Neural progenitor cell (in vitro differentiated cells): ENCODE measurements at regions not wholly inside any gene's neighbourhood (a gene's known extent, or its start where the extent isn't known, plus 50 kb on each side); places are given as distances from the start of the nearest gene placed in this dataset.

ENCODE experiments used
- DNase-seq: peaks from one replicate; pipeline ENCODE4 v3.0.0-alpha.2; 2016; ENCODE audit warnings: low spot score
- H2AFZ ChIP-seq: fragments of 200-600 bp; sonication (generic); replicated peaks from 2 replicates; pipeline ENCODE4 v1.6.1; 2016; ENCODE audit warnings: antibody characterized with exemption
- H3F3A ChIP-seq: fragments of 200-600 bp; sonication (generic); 2 replicates; pipeline ENCODE4 v1.6.1; 2016; ENCODE audit warnings: antibody characterized with exemption, low read depth
- H3K27ac ChIP-seq: fragments of 200-600 bp; sonication (generic); 2 replicates; pipeline ENCODE4 v1.5.1; 2016; ENCODE audit warnings: mild to moderate bottlenecking
- H3K27me3 ChIP-seq: fragments of 200-600 bp; sonication (generic); 2 replicates; pipeline ENCODE4 v1.6.1; 2016; ENCODE audit warnings: mild to moderate bottlenecking, moderate library complexity
- H3K36me3 ChIP-seq: fragments of 200-600 bp; sonication (generic); 2 replicates; pipeline ENCODE4 v1.5.1; 2016
- H3K4me1 ChIP-seq: fragments of 200-600 bp; sonication (generic); 2 replicates; pipeline ENCODE4 v1.6.1; 2016; ENCODE audit warnings: mixed run types
- H3K4me2 ChIP-seq: fragments of 200-600 bp; sonication (generic); 2 replicates; pipeline ENCODE4 v1.6.1; 2016
- H3K4me3 ChIP-seq: fragments of 200-600 bp; sonication (generic); 2 replicates; pipeline ENCODE4 v1.5.1; 2016
- H3K79me2 ChIP-seq: fragments of 200-600 bp; sonication (generic); 2 replicates; pipeline ENCODE4 v1.6.1; 2016; ENCODE audit warnings: low read depth
- H3K9ac ChIP-seq: fragments of 200-600 bp; sonication (generic); 2 replicates; pipeline ENCODE4 v1.6.1; 2016
- H3K9me3 ChIP-seq: fragments of 200-600 bp; sonication (generic); 2 replicates; pipeline ENCODE4 v1.5.1; 2016; ENCODE audit warnings: low read depth
- H4K20me1 ChIP-seq: fragments of 200-600 bp; sonication (generic); 2 replicates; pipeline ENCODE4 v1.6.1; 2016; ENCODE audit warnings: low read depth
- H3K27ac Mint-ChIP-seq: 3 replicates; pipeline ENCODE4 v1.8.0; 2021; ENCODE audit warnings: mixed read lengths
- H3K27me3 Mint-ChIP-seq: 2 replicates; pipeline ENCODE4 v1.8.0; 2022; ENCODE audit warnings: low read depth, mild to moderate bottlenecking, inconsistent platforms, moderate library complexity, mixed read lengths; ENCODE audit not compliant: insufficient read depth
- H3K36me3 Mint-ChIP-seq: 3 replicates; pipeline ENCODE4 v1.8.0; 2021; ENCODE audit warnings: mixed read lengths
- H3K4me1 Mint-ChIP-seq: 3 replicates; pipeline ENCODE4 v1.8.0; 2021; ENCODE audit warnings: mixed read lengths
- H3K4me3 Mint-ChIP-seq: 3 replicates; pipeline ENCODE4 v1.8.0; 2021; ENCODE audit warnings: mild to moderate bottlenecking, moderate library complexity, mixed read lengths
- H3K9me3 Mint-ChIP-seq: 3 replicates; pipeline ENCODE4 v1.8.0; 2020; ENCODE audit warnings: mixed read lengths
- EZH2 ChIP-seq: fragments of 200-600 bp; sonication (generic); IDR thresholded peaks from 2 replicates; pipeline ENCODE4 v1.6.1; 2017; ENCODE audit warnings: antibody characterized with exemption, mild to moderate bottlenecking, moderate library complexity
- EZH2phosphoT487 ChIP-seq: fragments of 200-600 bp; sonication (generic); IDR thresholded peaks from 2 replicates; pipeline ENCODE4 v1.6.1; 2017; ENCODE audit warnings: antibody characterized with exemption
- TF ChIP-seq, protein P1 (sequence below): fragments of 200-600 bp; sonication (generic); IDR thresholded peaks from 2 replicates; pipeline ENCODE4 v1.5.1; 2017; ENCODE audit warnings: antibody characterized with exemption, mild to moderate bottlenecking

DNA sequence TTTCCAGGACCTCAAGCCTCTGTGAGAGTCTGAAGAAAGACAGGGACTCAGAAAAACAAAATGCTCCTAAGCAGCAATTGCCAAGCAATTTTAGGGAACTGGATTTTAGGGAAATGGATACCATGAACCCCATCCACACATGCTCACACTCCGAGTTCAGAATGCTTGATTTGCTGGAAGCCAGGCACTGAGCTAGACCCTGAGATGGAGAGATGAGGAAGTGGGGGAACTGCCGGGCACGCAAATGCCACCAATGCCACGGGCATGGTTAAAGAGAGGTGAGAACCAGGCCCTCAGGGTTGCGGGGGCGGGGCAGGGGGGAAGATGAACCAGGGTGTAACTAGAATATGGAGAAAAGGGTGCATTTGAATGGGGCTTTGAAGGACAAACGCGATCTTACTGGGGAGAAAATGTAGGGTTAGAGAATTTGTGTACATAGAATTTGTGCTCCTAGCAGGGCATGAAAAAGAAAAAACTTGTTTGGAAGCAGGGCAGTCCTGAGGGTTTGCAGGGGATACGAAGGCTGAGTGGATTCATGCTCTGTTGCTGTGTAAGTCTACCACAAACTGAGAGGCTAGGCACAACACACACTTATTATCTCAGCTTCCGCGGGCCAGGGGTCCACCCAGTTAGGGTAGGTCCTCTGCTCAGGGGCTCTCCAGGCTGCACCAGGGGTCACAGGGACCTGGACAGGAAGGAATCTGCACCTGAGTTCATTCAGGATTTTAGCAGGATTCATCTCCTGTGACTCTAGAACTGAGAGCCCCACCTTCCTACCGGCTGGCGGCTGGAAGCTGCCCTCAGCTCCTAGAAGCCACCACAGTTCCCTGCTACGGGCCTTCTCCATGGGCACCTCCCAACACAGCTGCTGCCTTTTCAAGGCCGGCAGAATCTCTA is 108.0 kb downstream of the SNX5 start:
- no peaks in the 10 kb centered on the region for H3K36me3 ChIP-seq
- H3K4me1 ChIP-seq, result no peaks in the 10 kb centered on the region
- peaks cover 8% of the 10 kb centered on the region for H3K27me3 Mint-ChIP-seq
- peak overlapping the region; percentile 26 for H3K4me3 Mint-ChIP-seq
- no peaks in the 10 kb centered on the region for H3K36me3 Mint-ChIP-seq
- no peaks in the 10 kb centered on the region for H3K79me2 ChIP-seq
- no peak for DNase-seq
- H2AFZ ChIP-seq, result peak overlapping the region; percentile 68
- H3F3A ChIP-seq, result no peaks in the 10 kb centered on the region
- TF ChIP-seq EZH2 (no peak), EZH2phosphoT487 (no peak)
- TF ChIP-seq, protein P1, sequence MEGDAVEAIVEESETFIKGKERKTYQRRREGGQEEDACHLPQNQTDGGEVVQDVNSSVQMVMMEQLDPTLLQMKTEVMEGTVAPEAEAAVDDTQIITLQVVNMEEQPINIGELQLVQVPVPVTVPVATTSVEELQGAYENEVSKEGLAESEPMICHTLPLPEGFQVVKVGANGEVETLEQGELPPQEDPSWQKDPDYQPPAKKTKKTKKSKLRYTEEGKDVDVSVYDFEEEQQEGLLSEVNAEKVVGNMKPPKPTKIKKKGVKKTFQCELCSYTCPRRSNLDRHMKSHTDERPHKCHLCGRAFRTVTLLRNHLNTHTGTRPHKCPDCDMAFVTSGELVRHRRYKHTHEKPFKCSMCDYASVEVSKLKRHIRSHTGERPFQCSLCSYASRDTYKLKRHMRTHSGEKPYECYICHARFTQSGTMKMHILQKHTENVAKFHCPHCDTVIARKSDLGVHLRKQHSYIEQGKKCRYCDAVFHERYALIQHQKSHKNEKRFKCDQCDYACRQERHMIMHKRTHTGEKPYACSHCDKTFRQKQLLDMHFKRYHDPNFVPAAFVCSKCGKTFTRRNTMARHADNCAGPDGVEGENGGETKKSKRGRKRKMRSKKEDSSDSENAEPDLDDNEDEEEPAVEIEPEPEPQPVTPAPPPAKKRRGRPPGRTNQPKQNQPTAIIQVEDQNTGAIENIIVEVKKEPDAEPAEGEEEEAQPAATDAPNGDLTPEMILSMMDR, result no peak
- H3K4me3 ChIP-seq, result no peak overlapping the region
- no peak overlapping the region for H3K4me2 ChIP-seq
- peaks cover 2% of the 10 kb centered on the region for H3K9me3 Mint-ChIP-seq
- no peak overlapping the region for H3K9ac ChIP-seq
- no peaks in the 10 kb centered on the region for H3K27me3 ChIP-seq
- no peak overlapping the region for H3K27ac ChIP-seq
- no peak overlapping the region for H3K27ac Mint-ChIP-seq
- H4K20me1 ChIP-seq, result no peaks in the 10 kb centered on the region
- peaks cover 2% of the 10 kb centered on the region for H3K4me1 Mint-ChIP-seq
- no peaks in the 10 kb centered on the region for H3K9me3 ChIP-seq

DNA sequence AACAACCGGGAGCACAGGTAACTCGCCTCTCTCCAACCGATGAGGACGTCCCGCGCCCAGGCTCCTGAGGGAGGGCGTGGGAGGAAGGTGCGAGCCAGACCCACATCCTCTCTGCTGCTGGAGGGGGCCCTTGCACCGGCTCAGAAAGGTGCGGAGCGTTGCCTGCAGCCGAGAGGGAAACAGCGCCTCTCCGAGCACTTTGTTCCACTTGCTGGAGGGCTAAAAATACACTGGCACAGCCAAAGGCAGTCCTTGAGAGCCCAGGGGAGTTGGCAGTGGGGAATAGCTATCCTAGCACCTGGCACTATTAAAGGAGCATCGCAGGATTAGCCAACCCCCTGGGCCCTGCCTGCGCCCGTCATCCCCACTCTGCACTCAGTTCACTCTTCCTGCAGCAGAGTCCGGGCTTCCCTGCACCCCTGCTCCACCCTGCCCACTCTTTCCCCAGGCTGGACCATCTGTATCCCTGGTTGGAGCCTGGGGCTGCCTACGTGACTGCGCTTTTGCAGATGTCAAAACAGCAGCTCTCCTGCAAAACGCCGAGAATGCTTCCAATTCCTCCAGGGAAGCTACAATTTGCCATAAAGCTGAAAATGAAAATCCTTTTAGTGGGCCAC is 108.9 kb downstream of the SNX5 start:
- Histone ChIP-seq H3K9ac (no peak overlapping the region), H3K27ac (no peak overlapping the region), H3K36me3 (no peaks in the 10 kb centered on the region), H3K4me3 (no peak overlapping the region), H2AFZ (peak overlapping the region; percentile 68), H3K9me3 (no peaks in the 10 kb centered on the region), H3K4me2 (no peak overlapping the region), H3K79me2 (no peaks in the 10 kb centered on the region), H3K4me1 (no peaks in the 10 kb centered on the region), H4K20me1 (no peaks in the 10 kb centered on the region), H3K27me3 (no peaks in the 10 kb centered on the region), H3F3A (no peaks in the 10 kb centered on the region)
- Mint-ChIP-seq H3K9me3 (peaks cover 2% of the 10 kb centered on the region), H3K27me3 (peaks cover 6% of the 10 kb centered on the region), H3K4me3 (no peak overlapping the region), H3K27ac (no peak overlapping the region), H3K36me3 (no peaks in the 10 kb centered on the region), H3K4me1 (no peaks in the 10 kb centered on the region)
- DNase-seq, result no peak
- TF ChIP-seq EZH2phosphoT487, result no peak
- no peak for TF ChIP-seq EZH2
- TF ChIP-seq, protein P1, result no peak

DNA sequence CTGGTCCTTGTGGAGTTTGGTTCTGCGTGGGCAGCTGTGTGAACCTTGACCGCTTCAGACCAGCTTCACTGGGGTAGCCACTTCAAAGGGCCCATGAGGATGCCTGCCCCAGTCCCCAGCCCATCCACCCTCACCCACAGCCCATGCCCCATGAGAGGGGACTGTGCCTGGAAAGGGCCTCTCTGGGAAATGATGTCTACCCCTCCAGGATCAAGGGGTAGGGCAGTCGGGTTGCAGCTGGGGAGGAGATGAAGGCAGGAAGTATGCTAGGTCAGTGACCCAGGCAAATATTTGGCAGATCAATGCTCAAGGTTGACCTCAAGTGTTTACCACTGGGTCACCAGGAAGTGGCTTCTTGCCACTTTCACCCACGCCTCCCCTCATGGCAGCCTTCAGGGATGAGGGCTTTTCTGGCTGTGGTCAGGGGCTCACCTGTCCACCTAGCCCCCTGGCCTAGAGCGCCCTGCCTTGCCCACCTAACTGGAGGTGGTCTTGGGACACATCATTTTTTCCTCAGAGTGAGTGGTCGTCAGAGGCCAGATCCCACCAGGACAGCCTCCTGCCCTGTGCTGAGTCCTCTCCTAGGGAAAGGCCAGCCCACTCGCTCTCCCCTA is 109.5 kb downstream of the SNX5 start:
- no peak overlapping the region for H3K9ac ChIP-seq
- H3K27ac ChIP-seq, result no peak overlapping the region
- no peaks in the 10 kb centered on the region for H3K27me3 ChIP-seq
- H3K4me3 ChIP-seq, result no peak overlapping the region
- H3F3A ChIP-seq, result no peaks in the 10 kb centered on the region
- peaks cover 4% of the 10 kb centered on the region for H3K27me3 Mint-ChIP-seq
- no peak for TF ChIP-seq EZH2phosphoT487
- no peak for TF ChIP-seq EZH2
- H3K4me2 ChIP-seq, result no peak overlapping the region
- H3K4me1 ChIP-seq, result no peaks in the 10 kb centered on the region
- no peak overlapping the region for H3K4me3 Mint-ChIP-seq
- no peak for DNase-seq
- peaks cover 2% of the 10 kb centered on the region for H3K9me3 Mint-ChIP-seq
- no peaks in the 10 kb centered on the region for H4K20me1 ChIP-seq
- H2AFZ ChIP-seq, result peak overlapping the region; percentile 68
- H3K36me3 Mint-ChIP-seq, result no peaks in the 10 kb centered on the region
- H3K79me2 ChIP-seq, result no peaks in the 10 kb centered on the region
- H3K4me1 Mint-ChIP-seq, result no peaks in the 10 kb centered on the region
- H3K36me3 ChIP-seq, result no peaks in the 10 kb centered on the region
- no peak overlapping the region for H3K27ac Mint-ChIP-seq
- no peaks in the 10 kb centered on the region for H3K9me3 ChIP-seq
